HepG2 (cell line): ENCODE measurements at regions not wholly inside any gene's neighbourhood (a gene's known extent, or its start where the extent isn't known, plus 50 kb on each side); places are given as distances from the start of the nearest gene placed in this dataset.

Experiments
- AGO1 ChIP-seq: fragments of 200-400 bp; formaldehyde crosslinking; IDR thresholded peaks from 2 replicates; pipeline ENCODE4 v1.6.1; 2017; ENCODE audit warnings: mild to moderate bottlenecking, low read depth, low read length, moderate library complexity; ENCODE audit not compliant: poor library complexity, severe bottlenecking
- ARID3A ChIP-seq: IDR thresholded peaks from 2 replicates; pipeline ENCODE4 v1.6.1; 2012; ENCODE audit warnings: low read depth, low read length, improper control_type of control experiment
- ATF5 ChIP-seq: sonication (generic); formaldehyde crosslinking; IDR thresholded peaks from 2 replicates; pipeline ENCODE4 v1.4.0; 2020; ENCODE audit warnings: mild to moderate bottlenecking, low read depth, missing genetic modification reagents
- E2F2 ChIP-seq: sonication (generic); formaldehyde crosslinking; IDR thresholded peaks from 2 replicates; pipeline ENCODE4 v1.4.0; 2020; ENCODE audit warnings: missing genetic modification reagents, borderline replicate concordance
- KMT2B ChIP-seq: IDR thresholded peaks from 2 replicates; pipeline ENCODE4 v1.6.1; 2016; ENCODE audit warnings: missing genetic modification reagents, missing compliant biosample characterization
- MED1 ChIP-seq: sonication (generic); formaldehyde crosslinking; IDR thresholded peaks from 2 replicates; pipeline ENCODE4 v1.4.0; 2020; ENCODE audit warnings: missing genetic modification reagents
- MEF2D ChIP-seq: sonication (generic); formaldehyde crosslinking; IDR thresholded peaks from 2 replicates; pipeline ENCODE4 v1.5.1; 2020; ENCODE audit warnings: mild to moderate bottlenecking, missing genetic modification reagents
- NKX3-1 ChIP-seq: sonication (generic); formaldehyde crosslinking; IDR thresholded peaks from 2 replicates; pipeline ENCODE4 v1.5.0; 2020; ENCODE audit warnings: missing genetic modification reagents
- SIX1 ChIP-seq: sonication (generic); formaldehyde crosslinking; IDR thresholded peaks from 2 replicates; pipeline ENCODE4 v1.4.0; 2020; ENCODE audit warnings: missing genetic modification reagents, borderline replicate concordance
- SOX13 ChIP-seq, 3 experiments: fragments of 450-650 bp in 1 of 3; sonication (generic) in 1 of 3; formaldehyde crosslinking in 1 of 3; IDR thresholded peaks in 2 of 3; conservative IDR thresholded peaks in 1 of 3; 2 replicates each; pipeline versions ENCODE4 v1.5.0 to v1.6.1; 2016 to 2020; ENCODE audit warnings: antibody characterized with exemption in 1 of 3, mild to moderate bottlenecking in 1 of 3, missing compliant biosample characterization in 1 of 3, missing genetic modification reagents in 1 of 3, moderate library complexity in 1 of 3
- ZFP82 ChIP-seq: sonication (generic); formaldehyde crosslinking; IDR thresholded peaks from 2 replicates; pipeline ENCODE4 v1.5.1; 2020; ENCODE audit warnings: mild to moderate bottlenecking, missing genetic modification reagents, borderline replicate concordance
- ZMYM3 ChIP-seq: sonication (generic); formaldehyde crosslinking; IDR thresholded peaks from 2 replicates; pipeline ENCODE4 v1.5.1; 2020; ENCODE audit warnings: mild to moderate bottlenecking, missing genetic modification reagents
- ZNF441 ChIP-seq: sonication (generic); formaldehyde crosslinking; IDR thresholded peaks from 2 replicates; pipeline ENCODE4 v1.7.0; 2021; ENCODE audit warnings: missing genetic modification reagents, borderline replicate concordance
- ZNF550 ChIP-seq: sonication (generic); formaldehyde crosslinking; IDR thresholded peaks from 2 replicates; pipeline ENCODE4 v1.4.0; 2020; ENCODE audit warnings: mild to moderate bottlenecking, missing genetic modification reagents, borderline replicate concordance
- ZNF562 ChIP-seq: sonication (generic); formaldehyde crosslinking; IDR thresholded peaks from 2 replicates; pipeline ENCODE4 v1.8.0; 2022; ENCODE audit warnings: missing genetic modification reagents, borderline replicate concordance
- ZNF609 ChIP-seq: sonication (generic); formaldehyde crosslinking; IDR thresholded peaks from 2 replicates; pipeline ENCODE4 v1.4.0; 2020; ENCODE audit warnings: mild to moderate bottlenecking, missing genetic modification reagents, borderline replicate concordance
- ZNF720 ChIP-seq: sonication (generic); formaldehyde crosslinking; IDR thresholded peaks from 2 replicates; pipeline ENCODE4 v1.4.0; 2020; ENCODE audit warnings: missing genetic modification reagents
- ZNF784 ChIP-seq: sonication (generic); formaldehyde crosslinking; IDR thresholded peaks from 2 replicates; pipeline ENCODE4 v1.5.1; 2020; ENCODE audit warnings: missing genetic modification reagents, mild to moderate bottlenecking, borderline replicate concordance
- ZSCAN5A ChIP-seq: sonication (generic); formaldehyde crosslinking; IDR thresholded peaks from 2 replicates; pipeline ENCODE4 v1.8.0; 2022; ENCODE audit warnings: mild to moderate bottlenecking, missing genetic modification reagents, borderline replicate concordance

- no peak for TF ChIP-seq SIX1 (CRISPR knock-in tag)
- TF ChIP-seq ZNF441 (CRISPR knock-in tag): no peak
- no peak for TF ChIP-seq ZNF720 (CRISPR knock-in tag)
- no peak for TF ChIP-seq ZNF784
- no peak for TF ChIP-seq ZSCAN5A (CRISPR knock-in tag)
- TF ChIP-seq ZNF609 (CRISPR knock-in tag): no peak
- peak; percentile 47; the same call in 1 of the 2 replicates for TF ChIP-seq MED1
- TF ChIP-seq ATF5 (CRISPR knock-in tag): no peak
- no peak for TF ChIP-seq ARID3A
- no peak for TF ChIP-seq E2F2 (CRISPR knock-in tag)
- TF ChIP-seq AGO1: no peak
- TF ChIP-seq KMT2B (CRISPR knock-in tag): no peak
- 0 out of 2 replicates have a peak, but pooled peaks have one; percentile 43 for TF ChIP-seq NKX3-1
- TF ChIP-seq ZNF550 (CRISPR knock-in tag): no peak
- TF ChIP-seq SOX13 (IDR thresholded peaks at IDR 0.05): no peak
- peak in 1 of 2 experiments; percentile 31; a peak in 1 of 4 replicates for TF ChIP-seq SOX13 (CRISPR knock-in tag; conservative IDR thresholded peaks at IDR 0.05 in 1 of 2, IDR thresholded peaks at IDR 0.05 in 1 of 2)
- no peak for TF ChIP-seq ZMYM3 (CRISPR knock-in tag)
- no peak for TF ChIP-seq ZFP82 (CRISPR knock-in tag)
- no peak for TF ChIP-seq ZNF562 (CRISPR knock-in tag)
- TF ChIP-seq MEF2D: 0 out of 2 replicates have a peak, but pooled peaks have one; percentile 32
Measured at GRCh38 chr6:3546121-3546520, 89.3 kb upstream of the SLC22A23 start (continued).
